ENCODE measurements at regions not wholly inside any gene's neighbourhood (a gene's known extent, or its start where the extent isn't known, plus 50 kb on each side); places are given as distances from the start of the nearest gene placed in this dataset. TPM values are rescaled to one million over a fixed set of nuclear protein-coding genes. Genes with fewer than 3 reads are reported as not detected.
"Not testable (repeated sequence)": the region's sequence is repeated elsewhere in the genome, so short reads cannot be mapped to it uniquely, and the experiment has no call there.

DNA sequence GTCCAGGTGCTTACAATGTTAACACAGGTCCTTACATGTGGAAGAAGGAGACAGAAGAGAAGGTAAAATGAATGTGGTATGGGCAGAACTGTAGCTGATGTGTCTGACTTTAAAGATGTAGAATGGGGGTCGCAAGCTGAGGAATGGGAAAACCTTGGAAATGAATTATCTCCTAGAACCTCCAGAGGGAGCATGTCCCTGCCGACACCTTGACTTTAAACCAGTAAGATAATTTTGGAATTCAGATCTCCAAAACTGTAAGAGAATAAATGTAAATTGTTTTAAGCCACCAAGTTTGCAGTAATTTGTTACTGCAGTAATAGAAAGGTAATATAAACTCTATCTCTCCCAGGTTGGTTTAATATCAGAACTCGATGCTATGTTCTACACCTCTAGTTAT lies 80.1 kb upstream of the ALG10 start:
- TF ChIP-seq CTCF (IDR thresholded peaks at IDR 0.05): no peak
- ATAC-seq (ENCODE audit: low FRiP score) (no peak), DNase-seq (ENCODE audit: low spot score) (no peak)

DNA sequence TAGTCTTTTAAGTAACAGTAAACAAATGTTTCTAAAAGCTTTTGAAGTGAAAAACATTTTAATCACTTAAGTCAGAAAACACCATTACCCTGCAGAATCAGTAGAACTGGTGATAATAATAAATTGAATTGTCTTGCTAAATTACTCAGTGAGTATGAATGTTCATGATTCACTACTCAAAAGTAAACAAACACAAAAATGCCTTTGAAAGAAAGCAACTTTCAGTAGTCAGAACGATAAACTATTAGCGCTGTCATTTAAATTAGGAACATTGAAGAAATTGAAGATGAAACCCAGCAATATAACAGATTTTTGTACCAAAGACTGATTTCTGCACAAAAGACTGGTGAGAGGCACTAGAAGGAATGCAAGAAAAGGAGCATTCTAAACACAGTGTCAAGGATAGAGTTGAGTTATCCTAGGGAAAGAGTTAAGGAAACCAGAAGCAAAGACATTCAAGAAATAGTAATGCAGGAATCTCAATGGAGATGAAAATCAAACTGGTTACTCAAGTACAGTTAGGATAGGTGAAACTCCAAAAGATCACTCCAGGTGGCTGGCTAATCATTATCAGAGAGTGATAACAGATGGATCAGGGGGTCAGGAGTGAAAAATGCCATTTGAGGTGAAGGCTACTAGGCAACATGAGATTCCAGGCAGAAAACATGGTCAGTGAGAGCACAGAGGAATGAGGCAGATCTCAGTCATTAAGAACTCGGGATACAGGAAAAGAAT lies 77.4 kb upstream of the ALG10 start:
- ATAC-seq (ENCODE audit: low FRiP score) (no peak), DNase-seq (ENCODE audit: low spot score) (no peak)
- no peak for TF ChIP-seq CTCF (IDR thresholded peaks at IDR 0.05)

DNA sequence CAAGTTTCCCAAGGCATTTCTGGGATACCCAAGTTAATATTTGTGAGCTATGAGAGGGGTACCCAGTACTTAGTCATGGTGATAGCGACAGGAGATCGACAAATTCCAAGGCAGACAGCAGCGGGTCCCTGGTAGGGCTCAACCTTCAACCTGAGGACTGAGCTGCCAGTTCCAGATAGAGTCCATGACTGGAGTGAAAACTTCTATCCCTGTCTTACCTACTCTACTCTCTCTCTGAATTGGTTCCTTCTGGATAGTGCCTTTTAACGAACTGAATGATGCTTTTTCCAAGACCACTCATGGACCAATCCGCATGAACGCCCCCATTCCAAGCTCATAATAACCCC lies 76.9 kb upstream of the ALG10 start:
- ATAC-seq (ENCODE audit: low FRiP score): no peak
- no peak for TF ChIP-seq CTCF (IDR thresholded peaks at IDR 0.05)
- no peak for DNase-seq (ENCODE audit: low spot score)

DNA sequence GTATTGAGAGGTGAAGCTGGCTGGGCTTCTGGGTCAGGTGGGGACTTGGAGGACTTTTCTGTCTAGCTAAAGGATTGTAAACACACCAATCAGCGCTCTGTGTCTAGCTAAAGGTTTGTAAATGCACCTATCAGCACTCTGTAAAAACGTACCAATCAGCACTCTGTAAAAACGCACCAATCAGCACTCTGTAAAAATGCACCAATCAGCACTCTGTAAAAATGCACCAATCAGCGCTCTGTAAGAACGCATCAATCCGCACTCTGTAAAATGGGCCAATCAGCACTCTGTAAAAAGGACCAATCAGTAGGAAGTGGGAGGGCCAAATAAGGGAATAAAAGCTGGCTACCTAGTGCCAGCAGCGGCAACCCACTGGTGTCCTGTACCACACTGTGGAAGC lies 56.1 kb upstream of the ALG10 start:
- not testable (repeated sequence) for DNase-seq (ENCODE audit: low spot score); ATAC-seq (ENCODE audit: low FRiP score)

DNA sequence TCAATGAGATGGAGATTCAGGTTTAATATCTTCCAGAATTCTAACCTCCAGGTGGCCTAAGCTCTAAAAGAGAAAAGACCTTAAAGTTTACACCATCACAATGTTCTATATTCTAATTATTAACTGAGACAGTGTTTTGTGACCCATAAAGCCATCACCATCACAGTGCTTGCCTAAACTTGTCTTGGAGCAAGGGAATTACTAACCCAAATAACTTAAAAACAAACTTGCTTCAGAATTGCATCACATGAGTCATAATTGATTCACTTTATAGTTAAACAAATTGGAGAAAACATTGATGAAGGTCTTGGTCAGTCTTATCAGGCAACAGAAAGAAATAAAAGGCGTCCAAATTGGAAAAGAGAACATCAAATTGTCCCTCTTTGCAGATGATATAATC lies 54.5 kb upstream of the ALG10 start:
- no peak for ATAC-seq (ENCODE audit: low FRiP score)
- DNase-seq (ENCODE audit: low spot score): no peak
- TF ChIP-seq CTCF (IDR thresholded peaks at IDR 0.05): no peak

Small RNA genes in the stretch of these regions (small RNA-seq; reads per million reads assigned to genes)
- gene RNU6-400P (not detected), gene RNU6-472P (not detected)

All from omental fat pad (tissue), 3 donors.